ENCODE measurements at regions not wholly inside any gene's neighbourhood (a gene's known extent, or its start where the extent isn't known, plus 50 kb on each side); places are given as distances from the start of the nearest gene placed in this dataset.

DNA sequence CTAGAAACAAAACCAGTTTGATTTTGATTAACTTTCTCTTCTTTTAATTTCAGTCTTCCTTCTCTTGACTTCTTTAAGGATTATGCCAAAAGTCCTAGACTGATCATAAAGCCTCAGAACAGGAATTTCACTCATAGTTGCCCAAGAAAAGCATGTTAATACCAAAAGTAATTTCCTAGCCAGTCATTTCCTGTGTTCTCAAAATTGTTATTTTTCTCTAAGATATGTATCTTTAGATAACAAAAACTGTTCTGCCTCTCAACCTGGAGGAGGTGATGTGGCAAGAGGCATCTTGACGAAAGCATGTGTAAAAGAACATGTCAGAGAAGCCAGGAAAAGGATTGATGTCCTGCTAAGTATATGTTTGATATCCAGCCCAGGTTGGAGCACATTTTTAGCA lies 78.0 kb upstream of the IPO9 start:
- DNase-seq, result peak; percentile 73

DNA sequence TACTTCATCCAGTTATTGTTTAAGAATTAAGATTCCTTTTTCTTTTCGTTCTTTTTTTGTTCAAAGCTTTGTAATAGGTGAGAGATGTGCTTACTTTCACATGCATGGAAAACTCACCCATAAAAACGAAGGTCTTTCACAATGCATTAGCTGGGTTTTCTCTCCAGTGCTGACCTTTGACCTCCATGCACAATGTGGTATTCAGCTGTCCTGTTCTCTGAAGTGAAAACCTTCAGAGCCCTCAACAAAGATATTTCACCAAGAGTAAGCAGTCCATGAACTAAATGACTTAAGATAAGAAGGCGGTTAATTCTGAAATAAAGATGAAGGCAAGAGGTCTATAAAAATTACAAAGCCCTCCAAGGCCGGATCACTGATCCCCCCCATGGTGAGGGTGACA lies 77.1 kb upstream of the IPO9 start:
- no peak for DNase-seq

DNA sequence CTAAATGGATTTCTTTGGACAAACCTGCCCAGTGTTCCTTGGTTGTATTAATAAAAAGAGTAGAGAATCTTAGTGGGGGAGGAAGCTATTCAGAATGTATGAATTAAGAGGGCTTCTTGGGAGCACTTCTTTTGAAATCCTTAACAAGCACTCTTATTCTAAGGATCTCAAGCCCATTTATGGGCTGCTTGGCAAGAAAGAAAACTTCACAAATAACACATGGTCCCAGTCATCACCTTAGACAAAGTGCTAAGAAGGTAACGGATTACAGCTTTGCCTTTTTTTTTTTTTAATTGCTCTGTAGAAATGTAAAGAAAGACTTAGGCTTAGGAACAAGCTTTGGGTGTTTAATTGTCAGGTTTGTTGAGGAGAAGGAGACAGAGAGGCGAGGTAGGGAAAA lies 76.6 kb upstream of the IPO9 start:
- DNase-seq, result no peak

DNA sequence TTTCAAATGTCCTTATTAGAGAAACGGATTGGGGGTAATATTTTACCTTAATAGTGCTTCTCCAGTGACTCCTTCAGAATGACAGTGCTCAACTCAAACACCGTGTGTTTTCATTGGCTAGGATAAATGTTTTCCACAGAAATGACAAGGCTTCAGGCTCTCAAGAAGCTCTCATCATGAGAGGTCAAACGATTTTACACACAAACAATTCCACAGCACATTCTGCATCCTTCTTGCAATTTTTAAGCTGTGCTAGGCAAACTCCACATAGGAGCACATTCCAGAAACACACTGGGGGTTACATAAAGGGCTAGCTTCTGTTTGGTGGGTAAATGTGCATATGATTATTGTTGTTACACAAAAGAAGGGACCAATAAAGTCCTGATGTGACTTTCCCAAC lies 75.5 kb upstream of the IPO9 start:
- DNase-seq, result peak; percentile 81

DNA sequence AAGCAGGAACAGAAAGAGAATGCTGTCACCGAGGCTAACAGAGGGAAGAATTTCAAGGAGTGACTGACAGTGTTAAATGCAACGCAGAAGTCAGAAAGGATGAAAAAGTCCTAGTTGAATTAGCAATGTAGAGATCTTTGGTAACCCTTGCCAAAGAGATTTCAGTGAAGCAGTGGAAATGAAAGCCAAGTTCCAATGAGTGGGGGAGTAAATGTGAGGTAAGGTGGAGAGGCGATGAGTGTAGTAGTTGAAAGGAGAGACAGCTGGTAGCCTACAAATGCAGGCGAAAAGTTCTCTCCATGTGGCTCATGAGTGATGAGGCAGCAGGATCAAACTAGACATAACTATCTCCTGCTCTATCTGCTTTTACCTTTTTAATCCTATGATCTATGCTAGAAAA lies 74.6 kb upstream of the IPO9 start:
- DNase-seq, result peak; percentile 30

DNA sequence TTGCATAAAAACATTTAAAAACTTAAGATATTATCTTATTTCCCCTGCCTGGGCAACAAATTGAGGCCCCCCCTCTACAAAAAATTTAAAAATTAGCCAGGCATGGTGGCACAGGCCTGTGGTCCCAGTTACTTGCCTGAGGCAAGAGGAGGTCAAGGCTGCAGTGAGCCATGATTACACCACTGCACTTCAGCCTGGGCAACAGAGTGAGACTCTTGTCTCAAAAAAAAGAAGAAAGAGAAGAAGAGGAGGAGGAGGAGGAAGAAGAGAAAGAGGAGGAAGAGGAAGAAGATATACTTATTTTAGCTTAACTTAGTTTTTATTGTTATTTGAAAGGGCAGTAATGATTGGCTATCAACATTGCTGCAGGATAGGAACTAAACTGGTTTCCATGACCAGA lies 73.8 kb upstream of the IPO9 start:
- DNase-seq, result no peak

DNA sequence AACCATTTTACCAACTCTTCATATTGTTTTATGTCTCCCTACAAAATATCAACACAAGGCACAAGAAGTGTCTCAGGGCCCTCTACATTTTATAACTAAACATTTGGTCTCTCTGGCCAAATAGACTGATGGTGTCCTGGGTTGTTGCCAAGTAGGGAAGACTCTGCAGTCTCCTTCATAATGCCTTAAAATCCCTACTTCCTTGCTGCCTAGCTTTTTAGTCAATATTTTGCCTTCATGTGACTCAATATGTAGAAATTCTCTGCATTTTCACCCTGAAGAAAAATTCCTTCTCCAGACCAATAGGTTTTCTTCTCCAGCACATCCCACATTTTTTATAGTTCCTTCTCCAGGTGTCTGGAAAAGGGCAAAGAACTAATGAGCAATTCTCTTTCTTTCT lies 72.6 kb upstream of the IPO9 start:
- peak; percentile 94 for DNase-seq

DNA sequence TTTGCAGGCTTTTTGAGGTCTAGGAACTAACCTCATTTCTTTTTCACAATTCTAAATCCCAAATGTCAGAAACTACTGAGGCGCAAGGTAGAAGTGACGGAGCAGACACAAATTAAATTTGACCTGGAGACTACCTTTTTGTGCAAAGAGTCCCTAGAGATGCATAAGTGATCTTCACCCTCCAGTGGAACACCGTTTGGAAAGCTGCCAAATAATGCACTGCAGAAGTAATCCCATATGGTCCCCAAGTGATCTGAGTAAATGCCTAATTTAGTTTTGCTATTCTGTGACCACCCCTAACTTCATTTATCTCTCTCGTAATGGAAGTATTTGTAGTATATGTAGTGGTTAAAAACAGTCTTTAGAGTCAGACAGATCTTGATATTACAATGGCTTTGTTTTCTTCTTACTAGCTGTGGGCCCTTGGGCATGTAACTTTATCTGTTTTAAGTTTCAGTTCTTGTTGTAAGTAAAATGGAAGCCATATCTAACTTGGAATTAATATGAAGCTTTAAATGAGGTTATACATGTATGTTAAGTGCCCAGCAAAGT lies 70.4 kb upstream of the IPO9 start:
- no peak for DNase-seq

DNA sequence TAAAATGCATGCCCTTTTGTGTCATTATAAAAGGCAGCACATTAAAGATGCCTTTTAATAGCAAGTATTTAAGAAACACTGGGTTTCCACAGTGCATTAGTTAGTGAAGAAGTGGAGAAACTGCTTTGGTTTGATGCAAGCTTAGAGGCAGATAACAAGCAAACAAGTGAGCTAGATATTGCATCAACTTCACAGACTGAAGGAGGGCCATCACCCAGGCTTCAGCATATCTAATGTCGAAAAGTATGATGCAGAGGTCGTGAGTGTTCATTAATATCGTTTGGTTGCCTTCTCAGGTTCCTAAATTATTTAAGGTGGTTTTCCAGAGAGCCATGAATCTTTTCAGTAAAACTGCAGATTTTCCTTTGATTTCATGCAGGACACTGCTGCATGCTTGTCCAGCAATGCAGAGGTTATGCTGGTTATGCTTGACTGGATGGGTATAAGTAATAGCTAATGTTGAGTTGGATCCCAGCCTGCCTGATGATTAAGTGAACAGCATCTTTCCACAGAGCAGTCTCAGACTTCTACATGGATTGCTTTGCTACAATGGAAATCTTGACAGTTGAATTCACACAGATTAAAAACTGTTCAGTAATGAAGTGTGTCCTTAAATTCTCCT lies 69.7 kb upstream of the IPO9 start:
- DNase-seq, result peak; percentile 76

DNA sequence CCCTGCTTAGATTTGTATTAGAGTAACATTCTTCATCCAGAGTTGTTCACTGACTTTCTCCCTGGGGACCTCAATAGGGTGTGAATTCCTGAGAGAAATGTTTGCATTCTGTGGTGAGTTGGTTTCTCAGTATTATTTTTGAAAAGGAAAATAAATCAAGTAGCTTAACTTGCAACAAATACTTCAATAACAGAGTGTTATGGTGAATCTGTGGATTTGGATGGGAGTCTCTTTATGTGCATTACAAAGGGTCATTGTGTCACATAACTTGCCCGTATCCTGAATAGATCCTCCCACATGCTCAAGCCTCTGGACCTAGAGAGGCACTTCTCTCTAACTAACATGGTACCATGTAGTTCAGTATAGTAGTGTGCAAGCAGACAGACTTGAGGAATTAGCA lies 68.4 kb upstream of the IPO9 start:
- peak; percentile 96 for DNase-seq

DNA sequence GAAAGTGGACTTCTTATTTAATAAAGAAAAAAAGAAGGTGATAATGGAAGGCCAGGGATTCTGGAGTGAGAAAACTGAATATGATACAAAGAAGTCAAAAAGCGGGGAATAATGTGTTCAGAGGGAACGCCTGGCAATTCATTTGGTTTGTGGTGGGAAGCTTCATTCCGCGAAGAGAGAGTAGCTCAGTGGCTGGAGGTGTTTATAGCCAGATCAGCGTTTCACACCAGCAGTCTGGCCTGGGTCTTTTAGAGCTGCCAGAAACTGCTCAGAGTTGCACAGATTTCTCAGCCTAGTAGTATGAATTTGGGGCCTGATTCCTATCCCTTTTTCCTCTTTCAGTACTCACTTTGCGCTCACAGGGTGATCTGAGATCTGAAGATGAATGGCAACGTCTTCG lies 67.8 kb upstream of the IPO9 start:
- peak; percentile 43 for DNase-seq

DNA sequence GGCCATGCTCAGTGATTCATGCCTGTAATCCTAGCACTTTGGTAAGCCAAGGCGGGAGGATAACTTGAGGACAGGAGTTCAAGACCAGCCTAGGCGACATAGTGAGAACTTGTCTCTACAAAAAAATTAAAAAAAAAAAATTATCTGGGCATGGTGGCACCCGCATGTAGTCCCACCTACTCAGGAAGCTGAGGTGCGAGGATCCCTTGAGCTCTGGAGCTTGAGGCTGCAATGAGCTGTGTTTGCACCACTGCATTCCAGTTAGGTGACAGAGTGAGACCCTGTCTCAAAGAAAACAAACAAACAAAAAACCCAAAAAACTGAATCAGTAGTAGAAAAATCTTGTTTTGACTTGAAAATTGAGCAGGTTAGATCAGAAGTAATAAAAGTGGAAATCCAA lies 67.1 kb upstream of the IPO9 start:
- DNase-seq, result no peak

DNA sequence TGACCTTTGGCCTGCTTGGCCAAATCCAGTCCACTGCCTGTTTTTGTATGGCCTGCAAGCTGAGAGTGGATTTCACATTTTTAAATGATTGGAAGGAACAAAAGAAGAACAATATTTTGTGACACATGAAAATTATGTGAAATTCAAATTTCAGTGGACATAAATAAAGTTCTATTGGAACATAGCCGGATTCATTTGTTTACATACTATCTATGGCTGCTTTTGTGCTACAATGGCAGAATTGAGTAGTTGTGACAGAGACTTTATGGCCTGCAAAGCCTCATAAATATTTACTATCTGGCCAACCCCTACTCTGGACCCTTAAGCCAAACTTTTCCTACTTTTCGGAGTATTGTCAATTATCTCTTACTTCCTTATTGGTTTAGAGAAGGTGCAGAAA lies 66.6 kb upstream of the IPO9 start:
- no peak for DNase-seq

DNA sequence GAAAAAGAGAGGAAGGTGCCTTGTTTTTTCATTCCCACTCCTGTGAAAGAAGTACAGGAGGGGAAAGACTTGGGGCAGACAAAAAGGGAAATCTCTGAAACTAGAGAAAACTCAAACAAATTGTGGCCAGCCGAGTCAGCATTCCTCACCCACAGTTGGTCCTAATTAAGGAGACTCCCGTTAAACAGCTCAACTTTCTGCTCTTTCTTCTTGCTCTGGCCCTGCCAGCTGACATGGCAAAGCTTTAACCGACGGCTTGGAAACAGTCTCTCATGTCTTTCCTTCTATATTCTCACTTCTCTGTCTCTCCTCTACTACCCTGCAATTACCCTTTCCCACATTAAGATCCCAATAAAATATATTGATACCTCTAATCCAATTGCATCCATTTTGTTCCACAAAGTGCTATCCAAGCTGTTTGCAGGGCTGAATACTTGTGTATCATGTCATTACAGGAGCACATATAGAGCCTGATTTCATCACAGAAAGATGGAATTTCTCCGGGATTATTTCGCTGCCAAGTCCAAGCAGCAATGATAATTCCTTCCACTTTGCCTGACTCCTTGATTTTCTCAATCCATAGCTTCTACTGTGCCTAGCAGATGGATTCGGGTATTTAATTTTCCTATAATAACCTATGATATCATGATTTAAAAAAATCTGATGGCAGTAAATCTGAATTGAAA lies 65.4 kb upstream of the IPO9 start:
- peak; percentile 84 for DNase-seq

DNA sequence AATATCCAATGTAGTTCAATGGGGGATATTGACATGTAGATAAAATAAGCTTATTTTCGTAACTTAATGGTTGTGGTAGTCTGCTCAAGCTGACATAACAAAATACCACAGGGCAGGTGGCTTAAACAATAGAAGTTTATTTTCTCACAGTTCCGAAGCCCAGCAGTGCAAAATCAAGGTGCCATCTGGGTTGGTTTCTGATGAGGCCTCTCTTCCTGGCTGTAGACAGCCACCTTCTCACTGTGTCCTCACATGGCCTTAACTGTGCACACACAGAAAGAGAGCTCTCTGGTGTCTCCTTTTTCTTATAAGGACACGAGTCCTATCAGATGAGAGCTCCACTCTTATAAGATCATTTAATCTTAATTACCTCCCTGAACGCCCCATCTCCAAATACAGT lies 64.8 kb upstream of the IPO9 start:
- DNase-seq, result no peak

DNA sequence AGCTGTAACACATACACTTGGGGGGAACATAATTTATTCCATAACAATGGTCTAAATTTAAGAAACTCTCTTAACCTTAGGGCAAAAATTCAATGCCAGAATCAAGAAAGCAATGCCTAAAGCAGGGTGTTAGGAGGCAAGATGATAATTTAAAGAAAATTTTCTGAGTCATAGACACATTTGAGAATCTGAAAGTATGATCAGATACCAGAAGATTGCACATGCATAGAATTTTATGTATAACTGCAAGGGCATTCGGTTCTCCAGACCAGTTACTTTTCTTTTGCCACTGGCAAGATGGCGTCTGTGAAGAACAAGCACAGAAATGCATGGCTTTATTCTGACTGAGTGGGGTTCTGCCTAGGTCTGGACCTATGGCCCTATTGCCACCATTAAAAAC lies 64.4 kb upstream of the IPO9 start:
- DNase-seq, result peak; percentile 34

DNA sequence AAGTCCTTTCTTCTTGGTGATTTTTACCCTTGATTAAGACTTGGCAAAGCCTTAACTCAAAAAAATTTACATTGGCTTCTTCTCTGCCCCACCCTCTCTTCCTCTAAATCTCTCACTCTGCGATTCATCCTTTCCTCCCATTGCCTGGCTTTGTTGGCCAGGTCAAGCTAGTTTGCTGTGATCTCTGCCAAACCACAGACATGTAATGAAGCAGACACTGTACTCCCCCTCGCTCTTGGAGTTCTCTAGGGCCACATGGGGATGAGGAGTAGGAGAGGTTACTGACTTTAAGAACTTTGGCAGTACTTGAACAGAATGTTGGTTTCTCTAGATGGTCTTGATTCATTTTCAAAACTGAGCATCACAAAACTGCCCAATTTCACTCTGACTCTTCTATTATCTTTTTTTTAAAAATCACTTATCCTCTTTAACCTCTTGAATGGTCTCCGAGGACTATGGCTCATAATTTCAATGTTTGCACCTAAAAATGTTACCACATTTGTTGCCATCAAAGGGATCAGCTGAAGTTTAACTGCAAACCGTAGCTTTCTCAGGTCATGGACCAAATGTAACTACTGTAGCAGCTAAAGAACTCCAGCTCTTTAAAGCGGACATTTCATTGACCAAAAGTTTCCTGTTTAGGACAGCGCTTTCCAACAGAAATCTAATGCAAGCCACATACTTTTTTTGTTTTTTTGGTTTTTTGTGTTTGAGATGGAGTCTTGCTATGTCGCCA lies 62.7 kb upstream of the IPO9 start:
- DNase-seq, result peak; percentile 97

DNA sequence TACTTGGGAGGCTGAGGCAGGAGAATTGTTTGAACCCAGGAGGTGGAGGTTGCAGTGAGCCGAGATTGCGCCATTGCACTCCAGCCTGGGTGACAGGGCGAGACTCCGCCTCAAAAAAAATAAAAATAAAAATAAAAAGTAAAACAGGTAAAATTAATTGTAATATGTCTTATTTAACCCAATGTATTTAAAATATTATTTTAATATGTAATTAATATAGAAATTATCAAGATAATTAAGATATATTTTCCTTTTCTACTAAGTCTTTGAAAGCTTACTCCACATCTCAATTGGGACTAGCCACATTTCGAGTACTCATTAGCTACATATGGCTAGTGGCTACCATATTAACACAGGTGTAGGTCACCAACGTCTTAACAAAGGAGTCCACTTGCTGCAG lies 61.6 kb upstream of the IPO9 start:
- DNase-seq, result no peak

DNA sequence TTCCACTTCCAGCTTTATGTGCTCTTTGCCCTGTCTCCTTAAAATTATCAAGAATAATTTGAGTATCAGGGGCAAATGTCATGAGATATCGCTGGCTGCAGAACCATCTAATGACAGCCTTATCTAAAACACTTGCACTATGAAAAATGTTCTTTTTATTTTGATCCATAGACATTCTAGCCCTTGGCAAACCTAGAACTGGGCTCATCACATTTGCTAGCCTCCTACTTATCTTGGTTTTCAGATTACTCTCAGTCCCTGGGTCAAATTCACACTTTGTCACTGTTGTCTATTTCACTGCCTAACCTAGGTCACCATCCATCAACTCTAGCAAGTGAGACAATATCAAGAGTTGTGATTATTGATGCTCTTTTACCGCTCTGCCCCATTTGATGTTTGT lies 59.9 kb upstream of the IPO9 start:
- DNase-seq, result no peak

DNA sequence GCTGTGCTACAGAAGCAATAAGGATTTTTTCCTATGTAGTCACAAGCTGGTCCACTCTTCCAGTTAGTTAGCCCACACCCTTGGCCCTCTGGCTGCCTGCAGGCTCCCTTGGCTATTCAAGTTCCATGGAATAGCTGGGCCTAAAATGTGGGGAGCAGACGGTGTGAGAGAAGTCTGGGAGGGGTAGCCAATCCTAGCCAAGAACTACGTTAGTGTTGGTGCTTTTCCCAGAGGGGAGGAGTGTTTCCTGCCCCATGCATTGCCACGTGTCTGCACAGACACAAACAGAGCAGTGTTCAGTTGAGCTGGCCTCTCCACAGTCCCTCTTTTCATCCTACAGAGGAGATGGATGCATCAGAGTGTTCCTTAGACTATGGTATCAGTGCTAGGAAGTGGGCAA lies 59.0 kb upstream of the IPO9 start:
- peak; percentile 95 for DNase-seq

DNA sequence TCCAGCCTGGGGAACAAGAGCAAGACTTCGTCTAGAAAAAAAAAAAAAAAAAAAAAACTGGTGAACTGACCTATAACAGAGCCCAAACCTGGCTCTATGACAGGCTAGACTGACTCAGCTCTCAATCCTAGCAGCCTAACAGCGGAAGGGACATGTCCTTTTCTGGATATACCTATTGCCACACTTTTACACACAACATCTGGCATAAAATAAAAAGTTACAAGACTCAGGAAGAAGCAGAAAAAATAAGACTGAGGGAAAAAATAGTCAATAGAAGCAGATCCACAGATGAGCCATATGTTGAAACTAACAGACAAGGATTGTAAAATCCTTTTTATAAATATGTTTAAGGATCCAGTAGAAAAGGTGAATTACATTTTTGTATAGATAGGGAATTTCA lies 57.5 kb upstream of the IPO9 start:
- no peak for DNase-seq

DNA sequence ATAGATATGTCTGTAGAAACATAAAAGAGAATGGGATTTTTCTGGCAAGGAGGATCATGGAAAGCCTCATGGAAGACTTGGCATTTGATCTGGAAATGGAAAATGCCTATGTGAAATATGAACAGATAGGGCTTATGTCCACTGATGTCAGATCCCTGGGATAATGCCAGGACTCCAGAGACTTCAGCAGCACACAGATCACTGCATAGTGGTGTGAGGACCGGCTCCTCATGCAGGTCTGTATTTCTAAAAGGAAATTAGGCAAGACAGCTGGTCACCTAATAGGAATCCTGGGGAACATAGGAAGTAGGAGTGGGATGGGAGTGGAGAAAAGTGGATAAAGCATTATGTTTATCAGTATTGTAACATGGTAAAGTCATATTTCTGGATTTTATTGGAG lies 56.8 kb upstream of the IPO9 start:
- peak; percentile 75 for DNase-seq

DNA sequence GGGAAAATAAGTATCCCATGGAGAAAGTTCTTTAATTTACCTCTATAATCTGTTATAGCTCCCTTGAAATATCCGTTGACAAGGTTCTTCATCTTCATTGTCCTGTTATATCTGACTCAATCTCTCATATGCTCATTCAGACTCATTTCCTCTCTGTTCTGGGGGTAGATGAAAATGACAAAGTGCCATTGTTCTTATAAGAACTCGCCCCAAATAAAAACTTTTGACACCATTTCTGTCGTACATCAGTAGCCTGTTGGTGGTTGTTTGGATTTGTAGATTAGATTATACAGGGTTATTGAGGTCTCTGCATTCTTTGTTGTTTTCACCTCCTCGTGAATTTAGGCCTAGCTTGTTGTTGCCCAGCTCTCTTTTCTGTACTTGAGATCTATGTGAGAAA lies 55.2 kb upstream of the IPO9 start:
- DNase-seq, result no peak

Measured in fibroblast of skin of scalp (primary cell).